ENCODE measurements at regions not wholly inside any gene's neighbourhood (a gene's known extent, or its start where the extent isn't known, plus 50 kb on each side); places are given as distances from the start of the nearest gene placed in this dataset.

- H3K4me3 ChIP-seq: no peak overlapping the region
- no peaks in the 10 kb centered on the region for H3K9me3 ChIP-seq (ENCODE audit: low read depth)
- H3K27ac ChIP-seq: no peak overlapping the region
- no peaks in the 10 kb centered on the region for H3K36me3 ChIP-seq (replicated peaks; ENCODE audit: insufficient read depth, low read depth)
- 100% methylated on average over 1 of the region's 1 CpG for WGBS (ENCODE audit: low lambda C conversion rate, missing lambda C conversion rate)
- DNase-seq (ENCODE audit: low spot score): no peak
- TF ChIP-seq EZH2 (IDR thresholded peaks at IDR 0.05; ENCODE audit: borderline replicate concordance) (no peak), CTCF (IDR thresholded peaks at IDR 0.05; ENCODE audit: poor library complexity) (no peak)
- no peak overlapping the region for H3K4me2 ChIP-seq
- H3K27me3 ChIP-seq: no peaks in the 10 kb centered on the region
- no peaks in the 10 kb centered on the region for H3K9me2 ChIP-seq (replicated peaks; ENCODE audit: insufficient read depth)
- peaks cover 19% of the 10 kb centered on the region for H3K4me1 ChIP-seq (ENCODE audit: insufficient read depth)
- H4K20me1 ChIP-seq (ENCODE audit: insufficient read depth, poor library complexity, severe bottlenecking): no peaks in the 10 kb centered on the region
- H3K79me2 ChIP-seq: no peaks in the 10 kb centered on the region
- no peak overlapping the region for H2AFZ ChIP-seq
These were observed 159.9 kb upstream of the PIK3R1 start for GRCh38 chr5:68055686-68056085.

DNA sequence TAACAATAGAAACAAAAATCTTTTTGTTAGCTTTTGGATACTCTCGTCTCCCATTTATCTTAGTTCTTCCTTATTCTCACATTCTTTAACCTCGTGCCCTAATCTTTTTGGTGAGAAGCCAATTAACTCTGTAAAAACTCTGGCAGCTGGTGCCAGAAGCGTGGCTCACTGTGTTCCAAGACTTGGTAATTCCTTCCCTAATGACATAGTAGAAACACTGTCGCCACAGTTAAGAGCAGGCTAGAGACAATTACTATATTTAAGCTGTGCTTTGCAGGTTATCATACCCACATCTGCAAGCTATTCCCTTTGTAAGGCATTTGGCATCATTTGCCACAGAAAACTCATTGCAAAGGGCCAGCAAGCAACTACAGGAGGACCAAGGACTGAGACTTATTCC lies 160.9 kb upstream of the PIK3R1 start:
- no peaks in the 10 kb centered on the region for H3K79me2 ChIP-seq
- 37% methylated on average over 4 of the region's 4 CpGs for WGBS (ENCODE audit: low lambda C conversion rate, missing lambda C conversion rate)
- no peak for TF ChIP-seq EZH2phosphoT487 (IDR thresholded peaks at IDR 0.05; ENCODE audit: low read depth, severe bottlenecking, unreplicated experiment)
- no peak for TF ChIP-seq EZH2 (IDR thresholded peaks at IDR 0.05; ENCODE audit: borderline replicate concordance)
- no peak for TF ChIP-seq CTCF (IDR thresholded peaks at IDR 0.05; ENCODE audit: poor library complexity)

GRCh38 chr5:68053202-68053601 lies 162.4 kb upstream of the PIK3R1 start:
- TF ChIP-seq EZH2phosphoT487 (IDR thresholded peaks at IDR 0.05; ENCODE audit: low read depth, severe bottlenecking, unreplicated experiment): no peak
- TF ChIP-seq EZH2 (IDR thresholded peaks at IDR 0.05; ENCODE audit: borderline replicate concordance): no peak
- no peak for TF ChIP-seq CTCF (IDR thresholded peaks at IDR 0.05; ENCODE audit: poor library complexity)
- Histone ChIP-seq H3K4me3 (no peak overlapping the region), H3K4me1 (ENCODE audit: insufficient read depth) (peaks cover 19% of the 10 kb centered on the region), H3K27ac (no peak overlapping the region), H3K9me2 (replicated peaks; ENCODE audit: insufficient read depth) (no peaks in the 10 kb centered on the region), H3K4me2 (no peak overlapping the region), H2AFZ (no peak overlapping the region), H3K9me3 (ENCODE audit: low read depth) (no peaks in the 10 kb centered on the region), H4K20me1 (ENCODE audit: insufficient read depth, poor library complexity, severe bottlenecking) (no peaks in the 10 kb centered on the region), H3K36me3 (replicated peaks; ENCODE audit: insufficient read depth, low read depth) (no peaks in the 10 kb centered on the region), H3K27me3 (no peaks in the 10 kb centered on the region), H3K79me2 (no peaks in the 10 kb centered on the region)
- DNase-seq (ENCODE audit: low spot score): no peak

More for the DNA sequence above, 160.9 kb upstream of the PIK3R1 start:
- Histone ChIP-seq H2AFZ (peak overlapping the region; percentile 10), H3K4me1 (ENCODE audit: insufficient read depth) (peaks cover 19% of the 10 kb centered on the region), H3K27me3 (no peaks in the 10 kb centered on the region), H3K36me3 (replicated peaks; ENCODE audit: insufficient read depth, low read depth) (no peaks in the 10 kb centered on the region), H3K27ac (no peak overlapping the region), H3K4me2 (no peak overlapping the region), H3K9me3 (ENCODE audit: low read depth) (no peaks in the 10 kb centered on the region), H4K20me1 (ENCODE audit: insufficient read depth, poor library complexity, severe bottlenecking) (no peaks in the 10 kb centered on the region), H3K4me3 (no peak overlapping the region), H3K9me2 (replicated peaks; ENCODE audit: insufficient read depth) (no peaks in the 10 kb centered on the region)
- DNase-seq (ENCODE audit: low spot score): no peak

DNA sequence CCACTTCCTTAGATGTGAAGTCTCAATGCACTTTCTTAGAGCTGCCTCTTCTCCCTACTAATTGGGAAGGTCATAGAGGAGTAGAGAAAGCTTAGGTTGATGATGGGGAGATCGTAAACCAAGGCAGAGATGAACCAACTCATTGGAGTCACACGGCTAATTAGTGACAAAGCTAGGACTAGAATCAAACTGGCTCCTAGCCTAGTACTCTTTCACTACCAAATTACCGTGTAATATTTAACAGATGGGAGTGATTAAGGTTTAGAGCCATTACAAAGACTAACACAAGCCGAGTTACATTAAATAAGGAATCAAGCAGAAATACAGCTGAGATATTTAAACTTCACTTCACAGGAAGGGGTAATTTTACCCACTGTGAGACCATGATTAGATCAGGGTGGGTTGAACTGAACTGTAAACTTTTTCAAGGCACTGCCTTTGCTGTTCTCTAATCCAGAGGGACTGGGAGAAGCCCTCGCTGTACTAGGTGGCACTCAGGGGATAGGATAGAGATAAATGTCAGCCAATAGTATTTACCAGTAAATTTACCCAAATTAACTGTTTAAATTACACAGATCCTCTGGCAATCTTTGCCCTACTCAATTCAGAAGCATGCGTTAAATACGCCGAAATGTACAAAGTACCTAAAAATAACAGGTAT lies 166.4 kb upstream of the PIK3R1 start:
- 72% methylated on average over 8 of the region's 8 CpGs for WGBS (ENCODE audit: low lambda C conversion rate, missing lambda C conversion rate)
- H3K36me3 ChIP-seq (replicated peaks; ENCODE audit: insufficient read depth, low read depth): no peaks in the 10 kb centered on the region
- no peaks in the 10 kb centered on the region for H3K9me3 ChIP-seq (ENCODE audit: low read depth)
- H3K4me2 ChIP-seq: no peak overlapping the region
- no peak overlapping the region for H3K4me3 ChIP-seq
- no peaks in the 10 kb centered on the region for H4K20me1 ChIP-seq (ENCODE audit: insufficient read depth, poor library complexity, severe bottlenecking)
- H3K27me3 ChIP-seq: no peaks in the 10 kb centered on the region
- H3K79me2 ChIP-seq: no peaks in the 10 kb centered on the region
- no peaks in the 10 kb centered on the region for H3K9me2 ChIP-seq (replicated peaks; ENCODE audit: insufficient read depth)
- no peak for DNase-seq (ENCODE audit: low spot score)
- no peaks in the 10 kb centered on the region for H3K4me1 ChIP-seq (ENCODE audit: insufficient read depth)
- no peak overlapping the region for H2AFZ ChIP-seq
- no peak overlapping the region for H3K27ac ChIP-seq
- TF ChIP-seq EZH2phosphoT487 (IDR thresholded peaks at IDR 0.05; ENCODE audit: low read depth, severe bottlenecking, unreplicated experiment) (no peak), EZH2 (IDR thresholded peaks at IDR 0.05; ENCODE audit: borderline replicate concordance) (no peak), CTCF (IDR thresholded peaks at IDR 0.05; ENCODE audit: poor library complexity) (no peak)

All from hepatocyte (in vitro differentiated cells).